SK-N-SH (cell line): ENCODE measurements at regions not wholly inside any gene's neighbourhood (a gene's known extent, or its start where the extent isn't known, plus 50 kb on each side); places are given as distances from the start of the nearest gene placed in this dataset.

Experiments used
- EZH2phosphoT487 ChIP-seq: fragments of 200-600 bp; sonication (generic); IDR thresholded peaks from 2 replicates; pipeline ENCODE4 v1.6.1; 2017; ENCODE audit warnings: low read depth, mixed run types, mild to moderate bottlenecking, antibody characterized with exemption, moderate library complexity, borderline replicate concordance
- NFIC ChIP-seq: IDR thresholded peaks from 2 replicates; pipeline ENCODE4 v1.4.0; 2012; ENCODE audit warnings: borderline replicate concordance

DNA sequence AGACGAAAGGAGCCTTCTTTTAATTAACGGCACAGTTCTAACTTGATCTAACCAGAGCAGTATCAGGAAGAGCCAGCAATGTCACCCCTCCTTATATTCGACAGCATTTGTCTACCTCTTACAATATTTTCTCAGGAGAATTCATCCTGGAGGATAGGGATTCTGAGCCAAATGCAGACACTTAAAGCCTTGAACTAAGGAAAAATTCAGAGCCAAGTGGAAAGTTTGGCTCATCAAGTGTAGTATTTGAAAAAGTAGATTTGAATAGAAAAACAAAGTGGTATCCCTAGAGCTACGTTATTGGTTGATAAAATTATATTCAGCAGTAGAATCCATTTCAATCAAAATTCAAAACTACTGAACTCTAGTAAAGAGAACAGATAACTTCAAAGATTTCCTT lies 732.0 kb upstream of the ADGRL2 start:
- TF ChIP-seq NFIC (no peak), EZH2phosphoT487 (no peak)
